Astrocyte (in vitro differentiated cells and primary cell): ENCODE measurements at regions not wholly inside any gene's neighbourhood (a gene's known extent, or its start where the extent isn't known, plus 50 kb on each side); places are given as distances from the start of the nearest gene placed in this dataset.
A peak's percentile ranks its signal among the peaks of the same experiment; 100 is the strongest.

Source experiments
- DNase-seq: peaks from one replicate; pipeline ENCODE4 v3.0.0-alpha.2; 2010; ENCODE audit warnings: low read depth
- FAIRE-seq: peaks from 2 replicates; lab custom pipeline; 2011; peaks lifted over from hg19 to GRCh38; lab: Jason Lieb, UNC
- H2AFZ ChIP-seq: 2 replicates; pipeline ENCODE4 v1.6.0; 2012; ENCODE audit warnings: low read depth, low read length, inconsistent platforms
- H3K27ac ChIP-seq: 2 replicates; pipeline ENCODE4 v1.5.1; 2011; ENCODE audit warnings: low read depth, low read length, inconsistent platforms
- H3K27me3 ChIP-seq: 2 replicates; pipeline ENCODE4 v1.6.0; 2011; ENCODE audit warnings: low read length, inconsistent platforms; ENCODE audit not compliant: insufficient read depth
- H3K36me3 ChIP-seq: 2 replicates; pipeline ENCODE4 v1.5.1; 2011; ENCODE audit warnings: low read length, inconsistent platforms; ENCODE audit not compliant: insufficient read depth
- H3K4me1 ChIP-seq: 2 replicates; pipeline ENCODE4 v1.5.1; 2011; ENCODE audit warnings: low read length, inconsistent platforms; ENCODE audit not compliant: insufficient read depth
- H3K4me2 ChIP-seq: 2 replicates; pipeline ENCODE4 v1.6.0; 2012; ENCODE audit warnings: low read length, inconsistent platforms
- H3K4me3 ChIP-seq: 2 replicates; pipeline ENCODE4 v1.5.1; 2011; ENCODE audit warnings: low read depth, mild to moderate bottlenecking, low read length, inconsistent platforms; ENCODE audit not compliant: insufficient read depth
- H3K79me2 ChIP-seq: 2 replicates; pipeline ENCODE4 v1.6.0; 2012; ENCODE audit warnings: mild to moderate bottlenecking, low read length, inconsistent platforms; ENCODE audit not compliant: insufficient read depth
- H3K9ac ChIP-seq: 2 replicates; pipeline ENCODE4 v1.6.0; 2012; ENCODE audit warnings: mild to moderate bottlenecking, low read length, inconsistent platforms
- H3K9me3 ChIP-seq: 2 replicates; pipeline ENCODE4 v1.5.1; 2012; ENCODE audit warnings: low read depth, mild to moderate bottlenecking, low read length, inconsistent platforms; ENCODE audit not compliant: insufficient read depth
- H4K20me1 ChIP-seq: 2 replicates; pipeline ENCODE4 v1.6.0; 2012; ENCODE audit warnings: low read length, inconsistent platforms; ENCODE audit not compliant: insufficient read depth
- H3K27ac Mint-ChIP-seq: one replicate; pipeline ENCODE4 v1.8.0; 2021; ENCODE audit warnings: mild to moderate bottlenecking, mixed read lengths; ENCODE audit not compliant: unreplicated experiment
- H3K27me3 Mint-ChIP-seq: one replicate; pipeline ENCODE4 v1.8.0; 2021; ENCODE audit warnings: low read depth, mixed read lengths; ENCODE audit not compliant: unreplicated experiment
- H3K36me3 Mint-ChIP-seq: one replicate; pipeline ENCODE4 v1.8.0; 2021; ENCODE audit warnings: low read depth, mixed read lengths; ENCODE audit not compliant: unreplicated experiment
- H3K4me1 Mint-ChIP-seq: one replicate; pipeline ENCODE4 v1.8.0; 2021; ENCODE audit warnings: low read depth, mixed read lengths; ENCODE audit not compliant: unreplicated experiment
- H3K4me3 Mint-ChIP-seq: one replicate; pipeline ENCODE4 v1.8.0; 2021; ENCODE audit warnings: mild to moderate bottlenecking, moderate library complexity, mixed read lengths; ENCODE audit not compliant: unreplicated experiment
- H3K9me3 Mint-ChIP-seq: one replicate; pipeline ENCODE4 v1.8.0; 2021; ENCODE audit warnings: mild to moderate bottlenecking, mixed read lengths; ENCODE audit not compliant: unreplicated experiment
- EZH2 ChIP-seq: IDR thresholded peaks from 2 replicates; pipeline ENCODE4 v1.6.1; 2012; ENCODE audit warnings: mild to moderate bottlenecking, low read length, inconsistent platforms; ENCODE audit not compliant: insufficient read depth
- TF ChIP-seq, protein P1 (sequence below): IDR thresholded peaks from 2 replicates; pipeline ENCODE4 v1.5.1; 2011; ENCODE audit warnings: low read depth, mild to moderate bottlenecking, inconsistent platforms, low read length, moderate library complexity; ENCODE audit not compliant: insufficient read depth

DNA sequence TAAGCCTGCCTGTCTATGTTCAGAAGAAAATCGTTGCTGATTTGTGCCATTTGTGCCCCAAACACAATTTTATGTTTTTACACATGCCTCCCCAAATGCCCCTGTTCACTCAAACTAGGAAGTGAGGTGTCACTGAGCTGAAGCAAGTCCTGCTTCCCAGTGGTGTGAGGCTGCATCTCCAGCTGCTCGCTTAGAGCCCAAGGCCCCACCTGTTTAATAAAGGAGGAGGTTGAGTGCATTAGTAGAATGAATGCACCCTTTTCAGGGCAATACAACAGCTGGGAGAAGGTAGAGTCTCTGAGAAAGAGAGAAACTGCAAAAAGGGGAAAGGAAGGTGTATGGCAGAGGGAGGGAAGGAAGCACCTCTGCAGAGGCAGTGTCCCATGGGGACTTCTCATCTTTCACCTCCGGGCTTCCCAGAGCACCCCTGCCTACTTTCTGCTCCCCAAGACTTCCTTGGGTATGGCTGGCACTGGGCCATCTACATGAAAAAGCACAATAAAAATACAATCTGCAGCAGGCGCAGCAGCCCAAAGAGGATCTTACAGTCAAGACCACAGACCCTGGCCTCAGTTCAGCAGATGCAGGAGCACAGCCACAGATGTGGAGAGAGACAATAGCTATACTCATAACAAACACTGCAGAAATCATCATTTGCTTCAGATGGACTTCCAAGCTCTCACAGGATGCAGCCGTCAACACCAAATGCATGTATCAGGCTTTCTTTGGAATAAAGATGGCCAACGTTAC, 165.9 kb downstream of the POLR2M start:
- no peaks in the 10 kb centered on the region for H3K79me2 ChIP-seq
- no peaks in the 10 kb centered on the region for H3K9me3 ChIP-seq
- H3K36me3 Mint-ChIP-seq, result no peaks in the 10 kb centered on the region
- TF ChIP-seq, protein P1, sequence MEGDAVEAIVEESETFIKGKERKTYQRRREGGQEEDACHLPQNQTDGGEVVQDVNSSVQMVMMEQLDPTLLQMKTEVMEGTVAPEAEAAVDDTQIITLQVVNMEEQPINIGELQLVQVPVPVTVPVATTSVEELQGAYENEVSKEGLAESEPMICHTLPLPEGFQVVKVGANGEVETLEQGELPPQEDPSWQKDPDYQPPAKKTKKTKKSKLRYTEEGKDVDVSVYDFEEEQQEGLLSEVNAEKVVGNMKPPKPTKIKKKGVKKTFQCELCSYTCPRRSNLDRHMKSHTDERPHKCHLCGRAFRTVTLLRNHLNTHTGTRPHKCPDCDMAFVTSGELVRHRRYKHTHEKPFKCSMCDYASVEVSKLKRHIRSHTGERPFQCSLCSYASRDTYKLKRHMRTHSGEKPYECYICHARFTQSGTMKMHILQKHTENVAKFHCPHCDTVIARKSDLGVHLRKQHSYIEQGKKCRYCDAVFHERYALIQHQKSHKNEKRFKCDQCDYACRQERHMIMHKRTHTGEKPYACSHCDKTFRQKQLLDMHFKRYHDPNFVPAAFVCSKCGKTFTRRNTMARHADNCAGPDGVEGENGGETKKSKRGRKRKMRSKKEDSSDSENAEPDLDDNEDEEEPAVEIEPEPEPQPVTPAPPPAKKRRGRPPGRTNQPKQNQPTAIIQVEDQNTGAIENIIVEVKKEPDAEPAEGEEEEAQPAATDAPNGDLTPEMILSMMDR, result no peak
- no peak for TF ChIP-seq EZH2
- no peaks in the 10 kb centered on the region for H4K20me1 ChIP-seq
- H3K4me3 Mint-ChIP-seq, result no peak overlapping the region
- DNase-seq (no peak), FAIRE-seq (no peak)
- peaks cover 5% of the 10 kb centered on the region for H3K9me3 Mint-ChIP-seq
- H3K4me1 Mint-ChIP-seq, result peaks cover 19% of the 10 kb centered on the region
- H3K27ac ChIP-seq, result no peak overlapping the region
- no peak overlapping the region for H3K4me3 ChIP-seq
- H3K4me1 ChIP-seq, result peaks cover 17% of the 10 kb centered on the region
- no peak overlapping the region for H3K27ac Mint-ChIP-seq
- H2AFZ ChIP-seq, result no peak overlapping the region
- H3K27me3 Mint-ChIP-seq, result peaks cover 2% of the 10 kb centered on the region
- no peak overlapping the region for H3K9ac ChIP-seq
- H3K4me2 ChIP-seq, result no peak overlapping the region
- H3K36me3 ChIP-seq, result no peaks in the 10 kb centered on the region
- H3K27me3 ChIP-seq, result no peaks in the 10 kb centered on the region

DNA sequence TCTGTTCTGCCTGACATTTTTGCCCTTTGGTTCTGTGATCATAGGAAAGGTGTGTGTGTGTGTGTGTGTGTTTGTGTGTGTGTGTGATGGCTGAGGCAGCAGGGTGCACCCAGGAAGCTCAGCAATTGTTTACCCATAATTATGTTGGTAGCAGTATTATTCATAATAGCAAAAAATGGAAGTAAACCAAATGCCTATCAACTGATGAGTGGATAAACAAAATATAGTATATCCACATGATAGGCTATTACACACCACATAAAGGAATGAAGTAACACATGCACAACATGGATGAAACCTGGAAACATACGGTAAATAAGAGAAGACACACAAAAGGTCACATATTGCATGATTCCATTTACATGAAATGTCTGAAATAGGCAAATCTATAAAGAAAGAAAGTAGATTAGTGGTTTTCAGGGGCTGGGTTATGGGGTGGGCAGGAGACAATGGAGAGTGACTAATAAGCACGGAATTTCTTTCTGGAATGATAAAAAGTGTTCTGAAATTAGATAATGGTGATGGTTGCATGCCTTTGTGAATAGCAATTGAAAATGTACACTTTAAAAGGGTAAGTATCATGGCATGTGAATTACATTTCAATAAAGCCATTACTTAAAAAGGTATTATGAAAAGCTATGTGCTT, 167.2 kb downstream of the POLR2M start:
- DNase-seq, result peak; percentile 77

More for the DNA sequence above, 167.2 kb downstream of the POLR2M start:
- peak; percentile 67 for FAIRE-seq
- H3K4me1 ChIP-seq, result peaks cover 17% of the 10 kb centered on the region
- no peak overlapping the region for H2AFZ ChIP-seq
- TF ChIP-seq, protein P1, result no peak
- no peak for TF ChIP-seq EZH2
- Mint-ChIP-seq H3K36me3 (no peaks in the 10 kb centered on the region), H3K4me3 (no peak overlapping the region), H3K4me1 (peaks cover 23% of the 10 kb centered on the region), H3K9me3 (peaks cover 5% of the 10 kb centered on the region), H3K27ac (peak overlapping the region; percentile 35), H3K27me3 (no peaks in the 10 kb centered on the region)
- no peaks in the 10 kb centered on the region for H4K20me1 ChIP-seq
- no peaks in the 10 kb centered on the region for H3K36me3 ChIP-seq
- H3K9me3 ChIP-seq, result no peaks in the 10 kb centered on the region
- no peaks in the 10 kb centered on the region for H3K27me3 ChIP-seq
- no peaks in the 10 kb centered on the region for H3K79me2 ChIP-seq
- H3K27ac ChIP-seq, result peak overlapping the region; percentile 43
- H3K9ac ChIP-seq, result no peak overlapping the region
- peak overlapping the region; percentile 24 for H3K4me2 ChIP-seq
- H3K4me3 ChIP-seq, result no peak overlapping the region
